Kidney epithelial cell (primary cell): ENCODE measurements at regions not wholly inside any gene's neighbourhood (a gene's known extent, or its start where the extent isn't known, plus 50 kb on each side); places are given as distances from the start of the nearest gene placed in this dataset.

Experiments
- DNase-seq: peaks from one replicate; pipeline ENCODE4 v3.0.0-alpha.2; 2010; ENCODE audit warnings: low read depth
- H3K27me3 ChIP-seq: 2 replicates; pipeline ENCODE4 v1.6.0; 2011; ENCODE audit warnings: low read length; ENCODE audit not compliant: control insufficient read depth, insufficient read depth
- H3K36me3 ChIP-seq: 2 replicates; pipeline ENCODE4 v1.5.1; 2011; ENCODE audit warnings: low read length; ENCODE audit not compliant: control insufficient read depth, insufficient read depth
- H3K4me3 ChIP-seq: 2 replicates; pipeline ENCODE4 v1.5.1; 2011; ENCODE audit warnings: low read depth, mild to moderate bottlenecking, control low read depth, low read length
- CTCF ChIP-seq: IDR thresholded peaks from 2 replicates; pipeline ENCODE4 v1.5.1; 2011; ENCODE audit warnings: mild to moderate bottlenecking, moderate library complexity, low read length, control low read depth, inconsistent platforms; ENCODE audit not compliant: insufficient read depth, poor library complexity, severe bottlenecking

GRCh38 chr15:101563176-101563796 lies 73.8 kb upstream of the PCSK6 start:
- no peak for DNase-seq
- TF ChIP-seq CTCF = no peak

GRCh38 chr15:101562428-101563059 lies 73.0 kb upstream of the PCSK6 start:
- H3K36me3 ChIP-seq = no peaks in the 10 kb centered on the region
- TF ChIP-seq CTCF = no peak
- no peak overlapping the region for H3K4me3 ChIP-seq
- no peak for DNase-seq
- H3K27me3 ChIP-seq = no peaks in the 10 kb centered on the region

More at GRCh38 chr15:101563176-101563796, 73.8 kb upstream of the PCSK6 start:
- H3K4me3 ChIP-seq = no peak overlapping the region
- no peaks in the 10 kb centered on the region for H3K27me3 ChIP-seq
- H3K36me3 ChIP-seq = no peaks in the 10 kb centered on the region

GRCh38 chr15:101561584-101561906 lies 72.0 kb upstream of the PCSK6 start:
- Histone ChIP-seq H3K4me3 (no peak overlapping the region), H3K36me3 (no peaks in the 10 kb centered on the region), H3K27me3 (no peaks in the 10 kb centered on the region)
- no peak for TF ChIP-seq CTCF
- no peak for DNase-seq

- no peak for TF ChIP-seq CTCF
- no peak for DNase-seq
- H3K36me3 ChIP-seq = no peaks in the 10 kb centered on the region
- H3K27me3 ChIP-seq = no peaks in the 10 kb centered on the region
- H3K4me3 ChIP-seq = no peak overlapping the region
Measured at GRCh38 chr15:101560722-101561583, 71.4 kb upstream of the PCSK6 start.

GRCh38 chr15:101559952-101560351 lies 70.4 kb upstream of the PCSK6 start:
- no peaks in the 10 kb centered on the region for H3K27me3 ChIP-seq
- no peaks in the 10 kb centered on the region for H3K36me3 ChIP-seq
- no peak for TF ChIP-seq CTCF
- no peak overlapping the region for H3K4me3 ChIP-seq
- no peak for DNase-seq
